Endothelial cell of umbilical vein (primary cell): ENCODE measurements at regions not wholly inside any gene's neighbourhood (a gene's known extent, or its start where the extent isn't known, plus 50 kb on each side); places are given as distances from the start of the nearest gene placed in this dataset.

ENCODE experiments used
- BruUV-seq: library from RNA; stranded (reverse); fragments of 400-500 nt; replicated peaks from 2 replicates; lab custom pipeline; 2021; lab: Mats Ljungman, UMichigan
- CTCF ChIA-PET: fragments of 300-600, 350-600 bp; sonication (Branson Sonifier 250); formaldehyde crosslinking; loops from one replicate; lab custom pipeline; 2021; ENCODE audit warnings: antibody characterized with exemption, inconsistent platforms; lab: Charles Lee
- POLR2A ChIA-PET: fragments of 300-600, 350-600 bp; sonication (Branson Sonifier 250); formaldehyde crosslinking; loops from one replicate; lab custom pipeline; 2021; ENCODE audit warnings: antibody characterized with exemption, inconsistent platforms; lab: Charles Lee
- DNase-seq: peaks from one replicate; pipeline ENCODE4 v3.0.0-alpha.2; 2011; ENCODE audit warnings: low read depth, low spot score
- FAIRE-seq: peaks from 2 replicates; lab custom pipeline; 2011; peaks lifted over from hg19 to GRCh38; lab: Jason Lieb, UNC
- H2AFZ ChIP-seq: 2 replicates; pipeline ENCODE4 v1.6.0; 2012; ENCODE audit warnings: low read depth, low read length, control low read depth, inconsistent platforms
- H3K27ac ChIP-seq: 2 replicates; pipeline ENCODE4 v1.5.1; 2011; ENCODE audit warnings: low read depth, mild to moderate bottlenecking, control low read depth, low read length, moderate library complexity; ENCODE audit not compliant: insufficient read depth
- H3K27me3 ChIP-seq, 2 experiments: 2 replicates each; pipeline versions ENCODE4 v1.6.0 to v1.6.1; 2011; ENCODE audit warnings: low read length in 2 of 2, mixed read lengths in 1 of 2; ENCODE audit not compliant: control insufficient read depth in 2 of 2, insufficient read depth in 2 of 2
- H3K36me3 ChIP-seq, 2 experiments: 2 replicates in 1 of 2; 3 replicates in 1 of 2; pipeline ENCODE4 v1.5.1; 2011; ENCODE audit warnings: low read length in 2 of 2, mild to moderate bottlenecking in 1 of 2, moderate library complexity in 1 of 2; ENCODE audit not compliant: control insufficient read depth in 2 of 2, insufficient read depth in 2 of 2; ENCODE audit errors: extremely low read depth in 1 of 2
- H3K4me1 ChIP-seq: 3 replicates; pipeline ENCODE4 v1.5.1; 2011; ENCODE audit warnings: mild to moderate bottlenecking, low read length; ENCODE audit not compliant: control insufficient read depth, insufficient read depth; ENCODE audit errors: extremely low read depth
- H3K4me2 ChIP-seq: 2 replicates; pipeline ENCODE4 v1.6.1; 2011; ENCODE audit warnings: low read length, control low read depth, mixed read lengths; ENCODE audit not compliant: insufficient read depth
- H3K4me3 ChIP-seq, 3 experiments: fragments of 200-600 bp in 1 of 3; sonication (generic), shearing (Covaris generic) in 1 of 3; replicated peaks in 1 of 3; 2 replicates each; pipeline ENCODE4 v1.5.1; 2011 to 2016; ENCODE audit warnings: control low read depth in 3 of 3, low read length in 3 of 3, mild to moderate bottlenecking in 2 of 3, inconsistent platforms in 1 of 3, low read depth in 1 of 3, moderate library complexity in 1 of 3; ENCODE audit not compliant: insufficient read depth in 1 of 3
- H3K79me2 ChIP-seq: 2 replicates; pipeline ENCODE4 v1.6.0; 2012; ENCODE audit warnings: low read length, inconsistent platforms; ENCODE audit not compliant: control insufficient read depth, insufficient read depth
- H3K9ac ChIP-seq: replicated peaks from 2 replicates; pipeline ENCODE3; 2011; ENCODE audit warnings: low read length, control low read depth; ENCODE audit not compliant: insufficient read depth; ENCODE audit errors: extremely low read depth
- H3K9me1 ChIP-seq: replicated peaks from 3 replicates; pipeline ENCODE4 v1.6.0; 2011; ENCODE audit warnings: mild to moderate bottlenecking, low read length; ENCODE audit not compliant: control insufficient read depth, insufficient read depth; ENCODE audit errors: extremely low read depth
- H3K9me3 ChIP-seq: replicated peaks from 2 replicates; pipeline ENCODE4 v1.5.1; 2012; ENCODE audit warnings: low read length, inconsistent platforms; ENCODE audit not compliant: control insufficient read depth, insufficient read depth
- H4K20me1 ChIP-seq: replicated peaks from 2 replicates; pipeline ENCODE3; 2011; ENCODE audit warnings: mild to moderate bottlenecking, low read length; ENCODE audit not compliant: control insufficient read depth, insufficient read depth; ENCODE audit errors: extremely low read depth
- CTCF ChIP-seq, 2 donors: IDR thresholded peaks; 1 replicate in 1 of 2; 2 replicates in 1 of 2; pipeline ENCODE4 v1.5.1; 2011; ENCODE audit warnings: low read length in 2 of 2, mild to moderate bottlenecking in 2 of 2, moderate library complexity in 2 of 2, control low read depth in 1 of 2, inconsistent platforms in 1 of 2, low read depth in 1 of 2; ENCODE audit not compliant: insufficient read depth in 1 of 2; ENCODE audit errors: extremely low read depth in 1 of 2
- EZH2 ChIP-seq: IDR thresholded peaks from 2 replicates; pipeline ENCODE4 v1.6.1; 2012; ENCODE audit warnings: borderline replicate concordance, low read depth, mild to moderate bottlenecking, moderate library complexity, low read length, inconsistent platforms; ENCODE audit not compliant: severe bottlenecking
- FOS ChIP-seq: IDR thresholded peaks from 2 replicates; pipeline ENCODE4 v1.6.1; 2011; ENCODE audit warnings: mild to moderate bottlenecking, low read length, moderate library complexity, borderline replicate concordance; ENCODE audit not compliant: insufficient read depth
- GATA2 ChIP-seq: IDR thresholded peaks from 2 replicates; pipeline ENCODE4 v1.7.0; 2011; ENCODE audit warnings: low read depth, mild to moderate bottlenecking, moderate library complexity, mixed read lengths, low read length; ENCODE audit not compliant: insufficient read length, insufficient read depth
- JUN ChIP-seq: IDR thresholded peaks from 2 replicates; pipeline ENCODE4 v1.6.1; 2011; ENCODE audit warnings: borderline replicate concordance, low read depth; ENCODE audit not compliant: insufficient read length, insufficient read depth
- MAX ChIP-seq: IDR thresholded peaks from 2 replicates; pipeline ENCODE4 v1.6.1; 2011; ENCODE audit not compliant: insufficient read depth, insufficient read length
- MYC ChIP-seq: IDR thresholded peaks from one replicate; pipeline ENCODE4 v1.6.1; 2011; ENCODE audit warnings: mild to moderate bottlenecking, low read depth, low read length
- POLR2A ChIP-seq: IDR thresholded peaks from 2 replicates; pipeline ENCODE4 v1.6.1; 2012; ENCODE audit warnings: low read depth, mild to moderate bottlenecking, control low read depth, low read length
- POLR2AphosphoS5 ChIP-seq: IDR thresholded peaks from 2 replicates; pipeline ENCODE4 v1.6.1; 2012; ENCODE audit warnings: low read depth, mild to moderate bottlenecking, control low read depth, low read length, moderate library complexity; ENCODE audit not compliant: insufficient read depth
- dilution Hi-C: fragments of 300-500 bp; cut with MboI; formaldehyde crosslinking; loops from one replicate; pipeline ENCODE4 v1.15.0; 2019; ENCODE audit warnings: low sequenced_read_pairs; ENCODE audit not compliant: extremely low pct_ligation_motif_present
- intact Hi-C: fragments of 100-400 bp; cut with micrococcal nuclease; formaldehyde crosslinking; loops from one replicate; pipeline ENCODE4 v1.10.0; 2022

GRCh38 chr5:76016258-76016657, 66.9 kb upstream of the SV2C start:
- no peak for DNase-seq
- CTCF ChIA-PET: no interaction called here

GRCh38 chr5:76014005-76014404, 69.2 kb upstream of the SV2C start:
- intact Hi-C loops (no loop called here), dilution Hi-C loops (no loop called here)

More at GRCh38 chr5:76016258-76016657, 66.9 kb upstream of the SV2C start:
- Histone ChIP-seq H4K20me1 (no peaks in the 10 kb centered on the region), H3K36me3 (no peaks in the 10 kb centered on the region), H3K9me1 (no peaks in the 10 kb centered on the region), H3K4me2 (no peak overlapping the region), H3K4me1 (no peaks in the 10 kb centered on the region), H3K4me3 (no peak overlapping the region), H3K9ac (no peak overlapping the region), H3K27ac (no peak overlapping the region), H3K27me3 (no peaks in the 10 kb centered on the region), H2AFZ (no peak overlapping the region), H3K79me2 (no peaks in the 10 kb centered on the region), H3K9me3 (no peaks in the 10 kb centered on the region)
- no peak for FAIRE-seq
- dilution Hi-C loops (no loop called here), intact Hi-C loops (no loop called here)
- POLR2A ChIA-PET: no interaction called here
- TF ChIP-seq CTCF (IDR thresholded peaks at IDR 0.05; ENCODE audit: extremely low read depth in 1 of 2, insufficient read depth in 1 of 2, low read depth in 1 of 2, low read length in 2 of 2) (peak in 1 of 2 donors; percentile 7), POLR2A (no peak)
- BruUV-seq: no TSS peak

More at GRCh38 chr5:76014005-76014404, 69.2 kb upstream of the SV2C start:
- H3K4me3 ChIP-seq: no peak overlapping the region
- H3K4me2 ChIP-seq: no peak overlapping the region
- H3K9ac ChIP-seq: no peak overlapping the region
- no peak overlapping the region for H3K27ac ChIP-seq
- FAIRE-seq (no peak), DNase-seq (no peak)
- ChIA-PET CTCF (no interaction called here), POLR2A (no interaction called here)
- no TSS peak for BruUV-seq
- no peaks in the 10 kb centered on the region for H3K9me3 ChIP-seq
- no peak for TF ChIP-seq POLR2AphosphoS5
- no peak for TF ChIP-seq FOS
- TF ChIP-seq MAX: no peak
- TF ChIP-seq EZH2: no peak
- no peak for TF ChIP-seq GATA2
- TF ChIP-seq CTCF (IDR thresholded peaks at IDR 0.05; ENCODE audit: extremely low read depth in 1 of 2, insufficient read depth in 1 of 2, low read depth in 1 of 2, low read length in 2 of 2): no peak
- TF ChIP-seq POLR2A: no peak
- no peak for TF ChIP-seq JUN
- TF ChIP-seq MYC: no peak
- H3K27me3 ChIP-seq: no peaks in the 10 kb centered on the region
- H3K36me3 ChIP-seq: no peaks in the 10 kb centered on the region
- no peaks in the 10 kb centered on the region for H3K79me2 ChIP-seq
- no peaks in the 10 kb centered on the region for H3K4me1 ChIP-seq
- no peaks in the 10 kb centered on the region for H4K20me1 ChIP-seq
- no peak overlapping the region for H2AFZ ChIP-seq
- H3K9me1 ChIP-seq: no peaks in the 10 kb centered on the region
